Activated T-helper 1 cell treated with Interleukin-2 at 50 U/mL for 16 hours (primary cell): ENCODE measurements at regions not wholly inside any gene's neighbourhood (a gene's known extent, or its start where the extent isn't known, plus 50 kb on each side); places are given as distances from the start of the nearest gene placed in this dataset.

Source experiments
- DNase-seq: peaks from one replicate; pipeline ENCODE4 v3.0.0-alpha.2; 2020; ENCODE audit warnings: low read depth

GRCh38 chr11:16685914-16686313 lies 52.5 kb upstream of the C11orf58 start:
- DNase-seq, result no peak

GRCh38 chr11:16678466-16679116 lies 59.9 kb upstream of the C11orf58 start:
- no peak for DNase-seq

- DNase-seq, result no peak
Observed at GRCh38 chr11:16669799-16670415, 68.5 kb upstream of the C11orf58 start.

GRCh38 chr11:16632295-16633200 lies 105.9 kb upstream of the C11orf58 start:
- DNase-seq, result no peak

- no peak for DNase-seq
Observed at GRCh38 chr11:16630651-16631050, 107.8 kb upstream of the C11orf58 start.

- DNase-seq, result no peak
Observed at GRCh38 chr11:16618431-16618830, 120.0 kb upstream of the C11orf58 start.

GRCh38 chr11:16615480-16615879 lies 123.0 kb upstream of the C11orf58 start:
- no peak for DNase-seq

- DNase-seq, result no peak
Observed at GRCh38 chr11:16613512-16614381, 124.7 kb upstream of the C11orf58 start.

GRCh38 chr11:16613262-16613511 lies 125.3 kb upstream of the C11orf58 start:
- no peak for DNase-seq

- DNase-seq, result no peak
Observed at GRCh38 chr11:16612566-16613261, 125.7 kb upstream of the C11orf58 start.

- DNase-seq, result no peak
Observed at GRCh38 chr11:16611926-16612565, 126.4 kb upstream of the C11orf58 start.

GRCh38 chr11:16611401-16611921 lies 127.0 kb upstream of the C11orf58 start:
- DNase-seq, result no peak

- no peak for DNase-seq
Observed at GRCh38 chr11:16610738-16611388, 127.6 kb upstream of the C11orf58 start.

- DNase-seq, result no peak
Observed at GRCh38 chr11:16610213-16610737, 128.2 kb upstream of the C11orf58 start.

GRCh38 chr11:16609769-16610168 lies 128.7 kb upstream of the C11orf58 start:
- no peak for DNase-seq

GRCh38 chr11:16607675-16608644 lies 130.5 kb upstream of the C11orf58 start:
- no peak for DNase-seq

GRCh38 chr11:16606784-16607674 lies 131.4 kb upstream of the C11orf58 start:
- DNase-seq, result no peak
